Activated T-cell treated with anti-CD3 and anti-CD28 coated beads, Interleukin-2, amount 50 U/mL, for 4 hours (primary cell): ENCODE measurements at regions not wholly inside any gene's neighbourhood (a gene's known extent, or its start where the extent isn't known, plus 50 kb on each side); places are given as distances from the start of the nearest gene placed in this dataset.
"Not testable (repeated sequence)": the region's sequence is repeated elsewhere in the genome, so short reads cannot be mapped to it uniquely, and the experiment has no call there.

Experiments used
- ATAC-seq, 2 donors: fragments of 200-7000 bp; cut with Tn5 transposase; one replicate each; pipeline ENCODE4 v1.10.0; 2021
- DNase-seq: peaks from one replicate; pipeline ENCODE4 v3.0.0-alpha.2; 2020
- H3K27me3 Mint-ChIP-seq: one replicate; pipeline ENCODE4 v1.8.0; 2021; ENCODE audit warnings: low read depth, mixed read lengths
- H3K36me3 Mint-ChIP-seq: one replicate; pipeline ENCODE4 v1.8.0; 2022; ENCODE audit warnings: mixed read lengths; ENCODE audit not compliant: insufficient read depth
- H3K4me1 Mint-ChIP-seq: one replicate; pipeline ENCODE4 v1.8.0; 2021; ENCODE audit warnings: low read depth, mixed read lengths
- H3K4me3 Mint-ChIP-seq: one replicate; pipeline ENCODE4 v1.8.0; 2021; ENCODE audit warnings: mild to moderate bottlenecking, moderate library complexity, mixed read lengths
- H3K9me3 Mint-ChIP-seq: one replicate; pipeline ENCODE4 v1.8.0; 2021; ENCODE audit warnings: mixed read lengths

DNA sequence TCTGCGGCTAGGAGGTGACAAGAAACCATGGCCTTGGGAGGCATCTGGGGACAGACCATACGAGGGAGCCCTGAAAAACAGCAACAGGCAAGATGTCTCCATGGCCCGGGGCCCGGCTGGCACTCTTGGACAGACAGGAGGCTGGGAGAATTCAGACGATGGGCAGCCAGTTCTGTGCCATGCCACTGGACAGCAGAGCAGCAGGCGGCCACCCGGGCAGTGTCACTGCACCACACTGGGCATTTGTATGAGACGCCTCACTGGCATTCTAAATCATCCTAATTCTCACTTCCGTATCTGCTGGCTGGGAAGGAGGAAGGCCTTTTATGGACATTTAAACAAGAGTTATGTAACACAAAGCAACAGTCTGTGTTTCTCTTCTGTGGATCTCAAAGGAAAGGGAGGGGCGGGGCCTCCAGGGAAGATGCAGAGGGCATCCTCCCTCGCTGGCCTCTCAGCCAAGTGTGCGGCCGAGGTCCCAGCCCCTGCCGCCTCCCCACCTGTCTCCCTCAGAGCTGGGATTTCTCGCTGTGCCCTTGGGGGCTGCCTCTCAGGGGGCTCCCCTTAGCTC lies 350.3 kb downstream of the SHANK2 start:
- Mint-ChIP-seq H3K4me1 (no peaks in the 10 kb centered on the region), H3K9me3 (peaks cover 8% of the 10 kb centered on the region), H3K27me3 (peaks cover 5% of the 10 kb centered on the region), H3K4me3 (no peak overlapping the region), H3K36me3 (no peaks in the 10 kb centered on the region)
- no peak for DNase-seq
- ATAC-seq, result no peak

DNA sequence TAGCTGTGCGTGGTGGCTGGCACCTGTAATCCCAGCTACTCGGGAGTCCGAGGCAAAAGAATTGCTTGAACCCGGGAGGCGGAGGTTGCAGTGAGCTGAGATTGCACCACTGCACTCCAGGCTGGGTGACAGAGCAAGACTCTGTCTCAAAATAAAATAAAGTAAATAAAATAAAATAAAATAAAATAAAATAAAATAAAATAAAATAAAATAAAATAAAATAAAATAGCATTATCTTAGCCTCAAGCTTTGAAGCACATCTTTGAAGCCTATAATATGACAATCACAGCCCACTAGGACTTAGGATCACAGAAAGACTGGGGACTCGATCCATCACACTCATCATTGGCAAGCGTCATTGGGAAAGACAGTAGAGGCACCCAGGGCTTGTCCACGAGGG lies 349.1 kb downstream of the SHANK2 start:
- not testable (repeated sequence) for ATAC-seq, DNase-seq, H3K27me3 Mint-ChIP-seq, H3K4me3 Mint-ChIP-seq, H3K4me1 Mint-ChIP-seq, H3K9me3 Mint-ChIP-seq, H3K36me3 Mint-ChIP-seq

DNA sequence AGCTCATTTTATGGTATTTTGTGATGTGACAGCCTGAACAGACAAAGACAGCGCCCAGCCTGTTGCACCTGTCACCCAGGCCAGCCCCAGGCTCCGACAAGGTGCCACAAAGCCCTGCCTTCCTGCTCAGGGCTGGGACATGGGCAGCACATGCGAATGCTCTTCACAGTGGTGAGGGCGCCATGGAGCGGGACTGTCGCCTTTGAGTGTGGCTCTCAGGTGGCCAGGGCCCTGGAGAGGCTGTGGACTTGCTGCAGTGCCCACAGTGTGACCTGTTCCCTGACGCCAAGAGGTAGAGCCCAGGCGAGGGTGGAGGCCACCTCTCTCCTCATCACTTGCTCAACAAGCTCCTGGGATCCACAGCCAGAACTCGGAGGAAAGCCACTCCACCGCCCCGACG lies 346.3 kb downstream of the SHANK2 start:
- H3K36me3 Mint-ChIP-seq, result no peaks in the 10 kb centered on the region
- H3K4me3 Mint-ChIP-seq, result no peak overlapping the region
- no peaks in the 10 kb centered on the region for H3K9me3 Mint-ChIP-seq
- ATAC-seq (no peak), DNase-seq (no peak)
- no peaks in the 10 kb centered on the region for H3K4me1 Mint-ChIP-seq
- peaks cover 13% of the 10 kb centered on the region for H3K27me3 Mint-ChIP-seq

- ATAC-seq (no peak), DNase-seq (no peak)
- Mint-ChIP-seq H3K27me3 (peaks cover 13% of the 10 kb centered on the region), H3K4me1 (no peaks in the 10 kb centered on the region), H3K36me3 (no peaks in the 10 kb centered on the region), H3K4me3 (no peak overlapping the region), H3K9me3 (no peaks in the 10 kb centered on the region)
Observed at GRCh38 chr11:70908223-70908622, 344.2 kb downstream of the SHANK2 start.

- Mint-ChIP-seq H3K27me3 (peaks cover 9% of the 10 kb centered on the region), H3K36me3 (no peaks in the 10 kb centered on the region), H3K9me3 (no peaks in the 10 kb centered on the region), H3K4me3 (no peak overlapping the region), H3K4me1 (no peaks in the 10 kb centered on the region)
- DNase-seq, result no peak
- no peak for ATAC-seq
Observed at GRCh38 chr11:70910835-70911234, 341.5 kb downstream of the SHANK2 start.

DNA sequence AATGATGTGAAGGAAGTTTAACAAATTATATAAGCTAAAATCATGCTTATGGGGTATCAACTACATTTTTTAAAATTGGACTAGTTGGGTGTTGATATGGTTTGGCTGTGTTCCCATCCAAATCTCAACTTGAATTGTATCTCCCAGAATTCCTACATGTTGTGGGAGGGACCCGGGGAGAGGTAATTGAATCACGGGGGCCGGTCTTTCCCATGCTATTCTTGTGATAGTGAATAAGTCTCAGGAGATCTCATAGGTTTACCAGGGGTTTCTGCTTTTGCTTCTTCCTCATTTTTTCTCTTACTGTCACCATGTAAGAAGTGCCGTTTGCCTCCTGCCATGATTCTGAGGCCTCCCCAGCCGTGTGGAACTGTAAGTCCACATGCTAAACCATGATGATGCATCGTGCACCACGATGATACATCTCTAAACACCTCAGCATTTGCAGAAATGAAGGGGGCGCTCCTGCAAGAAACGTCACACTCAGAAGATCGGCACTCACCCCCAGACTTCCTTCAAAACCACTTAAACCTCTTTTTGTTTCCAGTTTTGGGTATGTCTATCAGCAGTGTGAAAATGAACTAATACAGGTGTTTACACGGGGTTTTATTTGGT lies 340.0 kb downstream of the SHANK2 start:
- ATAC-seq, result no peak
- Mint-ChIP-seq H3K27me3 (peaks cover 10% of the 10 kb centered on the region), H3K4me3 (no peak overlapping the region)

DNA sequence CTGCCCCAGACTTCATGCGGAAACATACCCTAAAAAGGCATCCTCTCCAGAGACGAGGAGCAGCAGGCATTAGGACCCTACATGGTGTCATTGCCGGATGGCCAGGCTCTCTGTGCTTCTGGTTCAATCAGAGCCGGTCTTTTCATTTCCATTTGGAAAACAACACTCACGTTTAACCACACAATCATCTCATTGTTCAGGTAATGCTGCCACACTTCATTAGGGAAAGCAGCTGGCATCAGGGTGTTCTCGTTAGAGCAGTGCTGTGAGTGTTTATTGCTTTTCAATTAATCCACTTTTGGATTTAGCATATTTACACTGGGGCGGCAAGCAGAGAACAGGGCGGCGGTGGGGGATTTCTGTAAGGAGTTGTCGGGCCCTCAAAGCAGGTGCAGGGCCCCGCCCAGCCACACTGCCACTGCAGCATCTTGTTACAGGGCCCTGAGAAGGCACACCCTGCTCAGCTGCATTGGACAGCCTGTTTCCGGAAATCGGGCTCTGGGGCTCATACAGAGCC lies 338.6 kb downstream of the SHANK2 start:
- Mint-ChIP-seq H3K4me3 (no peak overlapping the region), H3K27me3 (peaks cover 6% of the 10 kb centered on the region), H3K36me3 (no peaks in the 10 kb centered on the region), H3K9me3 (peaks cover 4% of the 10 kb centered on the region), H3K4me1 (no peaks in the 10 kb centered on the region)
- DNase-seq (no peak), ATAC-seq (no peak)

More for the DNA sequence above, 340.0 kb downstream of the SHANK2 start:
- no peak for DNase-seq
- Mint-ChIP-seq H3K9me3 (peaks cover under 1% of the 10 kb centered on the region), H3K4me1 (no peaks in the 10 kb centered on the region), H3K36me3 (no peaks in the 10 kb centered on the region)

- no peaks in the 10 kb centered on the region for H3K4me1 Mint-ChIP-seq
- H3K36me3 Mint-ChIP-seq, result no peaks in the 10 kb centered on the region
- H3K27me3 Mint-ChIP-seq, result peaks cover 4% of the 10 kb centered on the region
- peaks cover 4% of the 10 kb centered on the region for H3K9me3 Mint-ChIP-seq
- DNase-seq, result no peak
- H3K4me3 Mint-ChIP-seq, result no peak overlapping the region
- ATAC-seq, result no peak
Observed at GRCh38 chr11:70914496-70914895, 337.9 kb downstream of the SHANK2 start.

GRCh38 chr11:70915158-70915985 lies 337.0 kb downstream of the SHANK2 start:
- H3K9me3 Mint-ChIP-seq, result peaks cover 7% of the 10 kb centered on the region
- no peaks in the 10 kb centered on the region for H3K4me1 Mint-ChIP-seq
- H3K27me3 Mint-ChIP-seq, result peaks cover 4% of the 10 kb centered on the region
- DNase-seq (no peak), ATAC-seq (no peak)
- H3K4me3 Mint-ChIP-seq, result no peak overlapping the region
- H3K36me3 Mint-ChIP-seq, result no peaks in the 10 kb centered on the region

GRCh38 chr11:70916351-70916750 lies 336.0 kb downstream of the SHANK2 start:
- DNase-seq, result no peak
- H3K27me3 Mint-ChIP-seq, result peaks cover 1% of the 10 kb centered on the region
- no peak overlapping the region for H3K4me3 Mint-ChIP-seq
- ATAC-seq, result no peak
- H3K4me1 Mint-ChIP-seq, result no peaks in the 10 kb centered on the region
- H3K36me3 Mint-ChIP-seq, result no peaks in the 10 kb centered on the region
- H3K9me3 Mint-ChIP-seq, result peaks cover 16% of the 10 kb centered on the region

DNA sequence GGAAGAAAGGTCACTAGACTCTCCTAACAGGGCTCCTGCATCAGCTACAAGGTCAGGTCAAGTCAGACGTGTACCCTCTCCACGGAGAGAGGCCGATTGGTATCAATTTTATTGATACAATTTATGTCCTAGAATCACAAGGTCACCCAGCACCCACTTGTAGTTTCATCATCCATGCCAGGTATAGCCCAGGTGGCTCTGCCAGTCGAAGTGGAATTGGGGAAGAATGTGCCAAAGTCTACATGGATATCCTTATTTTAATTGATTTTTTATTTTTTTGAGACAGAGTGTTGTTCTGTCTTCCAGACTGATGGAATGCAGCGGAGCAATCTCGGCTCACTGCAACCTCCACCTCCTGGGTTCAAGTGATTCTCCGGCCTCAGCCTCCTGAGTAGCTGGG lies 334.1 kb downstream of the SHANK2 start:
- no peak for DNase-seq
- no peak for ATAC-seq
- Mint-ChIP-seq H3K36me3 (no peaks in the 10 kb centered on the region), H3K9me3 (peaks cover 32% of the 10 kb centered on the region), H3K27me3 (peaks cover 1% of the 10 kb centered on the region), H3K4me1 (no peaks in the 10 kb centered on the region), H3K4me3 (no peak overlapping the region)

DNA sequence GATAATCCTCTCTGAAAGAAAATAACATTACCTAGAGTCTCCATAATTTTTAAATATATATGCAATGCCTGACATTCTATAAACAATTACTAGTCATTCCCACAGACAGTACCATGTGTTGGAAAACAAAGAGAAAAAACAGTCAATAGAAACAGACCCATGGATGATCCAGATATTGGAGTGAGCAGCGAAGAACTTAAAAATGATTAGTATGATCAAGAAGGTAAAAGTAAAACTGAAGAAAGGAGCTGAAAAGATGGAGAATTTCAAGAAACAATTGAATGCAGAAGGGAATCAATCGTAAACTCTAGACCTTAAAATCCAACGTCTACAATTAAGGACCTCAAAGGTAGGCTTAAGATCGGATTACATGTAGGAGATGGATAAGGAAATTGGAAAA lies 330.6 kb downstream of the SHANK2 start:
- no peaks in the 10 kb centered on the region for H3K36me3 Mint-ChIP-seq
- H3K9me3 Mint-ChIP-seq, result peaks cover 32% of the 10 kb centered on the region
- no peak for ATAC-seq
- DNase-seq, result no peak
- peaks cover under 1% of the 10 kb centered on the region for H3K27me3 Mint-ChIP-seq
- no peaks in the 10 kb centered on the region for H3K4me1 Mint-ChIP-seq
- no peak overlapping the region for H3K4me3 Mint-ChIP-seq

- H3K4me1 Mint-ChIP-seq, result no peaks in the 10 kb centered on the region
- DNase-seq, result no peak
- H3K9me3 Mint-ChIP-seq, result peaks cover 28% of the 10 kb centered on the region
- H3K36me3 Mint-ChIP-seq, result no peaks in the 10 kb centered on the region
- ATAC-seq, result no peak
- H3K27me3 Mint-ChIP-seq, result peaks cover 2% of the 10 kb centered on the region
- no peak overlapping the region for H3K4me3 Mint-ChIP-seq
Observed at GRCh38 chr11:70924108-70924507, 328.3 kb downstream of the SHANK2 start.

GRCh38 chr11:70925238-70925637 lies 327.1 kb downstream of the SHANK2 start:
- no peaks in the 10 kb centered on the region for H3K36me3 Mint-ChIP-seq
- ATAC-seq (no peak), DNase-seq (no peak)
- H3K4me3 Mint-ChIP-seq, result no peak overlapping the region
- H3K9me3 Mint-ChIP-seq, result peaks cover 29% of the 10 kb centered on the region
- H3K27me3 Mint-ChIP-seq, result peaks cover 2% of the 10 kb centered on the region
- H3K4me1 Mint-ChIP-seq, result no peaks in the 10 kb centered on the region
